Duodenal mucosa (tissue), 2 donors: ENCODE measurements at regions not wholly inside any gene's neighbourhood (a gene's known extent, or its start where the extent isn't known, plus 50 kb on each side); places are given as distances from the start of the nearest gene placed in this dataset.
"Not testable (repeated sequence)": the region's sequence is repeated elsewhere in the genome, so short reads cannot be mapped to it uniquely, and the experiment has no call there.

Experiments used
- H3K27ac ChIP-seq: one replicate; pipeline ENCODE4 v1.7.0; 2013; ENCODE audit warnings: low read depth, low read length
- H3K27me3 ChIP-seq, 2 donors: one replicate each; pipeline ENCODE4 v1.7.0; 2013; ENCODE audit warnings: low read length in 2 of 2, control low read depth in 1 of 2; ENCODE audit not compliant: insufficient read depth in 2 of 2, control insufficient read depth in 1 of 2
- H3K36me3 ChIP-seq, 2 donors: one replicate each; pipeline ENCODE4 v1.7.0; 2013; ENCODE audit warnings: low read length in 2 of 2, control low read depth in 1 of 2; ENCODE audit not compliant: insufficient read depth in 2 of 2, control insufficient read depth in 1 of 2
- H3K4me1 ChIP-seq, 2 donors: one replicate each; pipeline ENCODE4 v1.7.0; 2013; ENCODE audit warnings: low read length in 2 of 2, control low read depth in 1 of 2; ENCODE audit not compliant: insufficient read depth in 2 of 2, control insufficient read depth in 1 of 2
- H3K4me3 ChIP-seq, 2 donors: one replicate each; pipeline ENCODE4 v1.7.0; 2013; ENCODE audit warnings: low read length in 2 of 2, low read depth in 1 of 2
- H3K9ac ChIP-seq, 2 donors: one replicate each; pipeline ENCODE4 v1.7.0; 2013; ENCODE audit warnings: low read length in 2 of 2, low read depth in 1 of 2
- H3K9me3 ChIP-seq, 2 donors: one replicate each; pipeline ENCODE4 v1.7.0; 2013; ENCODE audit warnings: low read length in 2 of 2, control low read depth in 1 of 2; ENCODE audit not compliant: control insufficient read depth in 1 of 2

DNA sequence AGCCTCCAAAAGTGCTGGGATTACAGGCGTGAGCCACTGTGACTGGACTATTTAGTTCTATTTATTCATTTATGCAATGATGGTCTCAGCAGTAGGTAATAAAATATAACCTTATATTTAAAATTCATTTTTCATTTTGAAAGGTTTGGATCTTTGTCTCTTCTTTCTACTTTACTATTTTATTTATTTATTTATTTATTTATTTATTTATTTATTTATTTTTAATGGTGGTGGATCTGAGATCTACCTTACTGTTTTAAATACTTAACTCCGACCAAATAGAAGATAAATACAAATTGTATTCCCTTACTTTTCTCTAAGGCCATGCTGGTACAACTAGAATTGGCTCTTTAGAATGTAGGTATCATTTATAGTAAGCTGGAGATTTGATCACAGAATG is 159.9 kb upstream of the NBPF19 start:
- not testable (repeated sequence) for H3K4me1 ChIP-seq

DNA sequence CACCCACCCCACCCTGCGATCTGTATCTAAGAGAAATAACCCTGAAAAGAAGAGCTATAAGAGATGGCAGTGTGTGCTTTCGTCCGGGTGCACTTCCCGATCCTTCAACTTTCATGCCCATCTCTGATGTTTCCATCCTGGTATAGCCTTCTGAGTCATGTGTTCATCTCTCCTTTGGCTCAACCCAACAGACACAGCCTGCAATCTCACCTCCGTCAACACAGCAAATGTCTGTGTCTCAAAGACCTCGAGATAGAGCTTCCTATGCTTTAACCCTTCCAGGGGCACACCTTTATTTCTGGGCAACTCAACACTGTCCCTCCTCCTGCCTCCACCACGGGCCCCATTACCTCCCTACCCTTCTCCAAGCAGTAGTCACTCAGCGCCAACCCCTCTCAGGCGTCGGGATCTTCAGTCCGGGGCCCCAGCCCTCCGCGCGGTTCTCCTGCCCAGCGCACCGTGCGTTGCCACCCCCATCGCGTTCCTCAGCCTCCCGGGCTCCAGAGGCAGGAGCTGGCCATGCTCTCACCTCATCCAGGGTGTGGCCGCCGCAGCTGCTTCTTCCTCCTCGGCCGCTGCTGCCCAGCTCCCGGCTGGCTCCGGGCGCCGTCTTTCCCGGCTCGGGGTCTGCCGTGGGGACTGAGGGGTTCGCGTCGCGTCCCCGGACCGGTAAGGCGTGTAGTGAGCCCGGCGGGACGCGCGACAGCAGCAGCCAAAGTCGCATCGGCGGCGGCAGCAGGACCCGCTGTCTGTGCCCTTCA is 153.7 kb upstream of the NBPF19 start:
- not testable (repeated sequence) for H3K27me3 ChIP-seq, H3K4me1 ChIP-seq, H3K9ac ChIP-seq, H3K27ac ChIP-seq, H3K4me3 ChIP-seq, H3K9me3 ChIP-seq, H3K36me3 ChIP-seq

More for the DNA sequence above, 159.9 kb upstream of the NBPF19 start:
- not testable (repeated sequence) for H3K4me3 ChIP-seq, H3K27ac ChIP-seq, H3K9me3 ChIP-seq, H3K27me3 ChIP-seq, H3K9ac ChIP-seq, H3K36me3 ChIP-seq

DNA sequence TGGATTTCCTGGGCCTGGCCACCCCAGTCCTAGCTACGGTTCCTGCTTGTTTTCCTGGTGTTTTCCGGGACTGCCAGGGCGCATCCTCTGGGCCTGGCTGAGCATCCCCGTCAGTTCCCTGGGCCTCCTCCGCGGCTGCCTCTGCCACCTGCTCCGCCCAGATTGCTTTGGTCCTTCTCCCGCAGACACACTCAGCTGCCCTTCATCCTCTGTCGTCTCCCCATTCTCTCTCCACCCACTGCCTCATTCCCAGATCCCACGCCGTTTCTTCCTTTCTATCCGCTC is 153.2 kb upstream of the NBPF19 start:
- H3K4me3 ChIP-seq, H3K27me3 ChIP-seq, H3K36me3 ChIP-seq, H3K9me3 ChIP-seq, H3K27ac ChIP-seq, H3K4me1 ChIP-seq, H3K9ac ChIP-seq: not testable (repeated sequence)

DNA sequence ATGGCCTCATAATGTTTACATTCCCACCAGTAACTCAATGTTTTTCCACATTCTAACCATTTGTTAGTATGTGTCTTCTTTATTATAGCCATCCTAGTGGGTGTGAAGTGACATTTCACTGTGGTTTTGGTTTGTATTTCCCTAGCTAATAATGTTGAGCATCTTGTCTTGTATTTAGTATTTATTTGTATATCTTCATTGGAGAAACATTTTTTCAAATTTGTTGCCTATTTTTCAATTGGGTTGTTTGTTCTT is 144.8 kb upstream of the NBPF19 start:
- not testable (repeated sequence) for H3K4me3 ChIP-seq, H3K4me1 ChIP-seq, H3K36me3 ChIP-seq, H3K9ac ChIP-seq, H3K9me3 ChIP-seq, H3K27ac ChIP-seq, H3K27me3 ChIP-seq

DNA sequence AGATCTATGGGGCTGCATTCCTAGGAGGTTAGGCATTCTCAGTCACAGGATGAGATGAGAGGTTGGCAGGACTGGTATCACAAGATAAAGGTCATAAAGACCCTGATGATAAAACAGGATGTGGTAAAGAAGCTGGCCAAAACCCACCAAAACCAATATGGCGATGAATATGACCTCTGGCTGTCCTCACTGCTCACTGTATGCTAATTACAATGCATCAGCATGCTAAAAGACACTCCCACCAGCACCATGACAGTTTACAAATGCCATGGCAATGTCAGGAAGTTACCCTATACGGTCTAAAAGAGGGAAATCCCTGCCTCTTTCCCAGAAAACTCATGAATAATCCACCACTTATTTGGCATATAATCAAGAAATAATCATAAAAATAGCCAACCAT is 138.8 kb upstream of the NBPF19 start:
- not testable (repeated sequence) for H3K9ac ChIP-seq, H3K4me3 ChIP-seq, H3K36me3 ChIP-seq, H3K27me3 ChIP-seq, H3K27ac ChIP-seq, H3K9me3 ChIP-seq, H3K4me1 ChIP-seq

DNA sequence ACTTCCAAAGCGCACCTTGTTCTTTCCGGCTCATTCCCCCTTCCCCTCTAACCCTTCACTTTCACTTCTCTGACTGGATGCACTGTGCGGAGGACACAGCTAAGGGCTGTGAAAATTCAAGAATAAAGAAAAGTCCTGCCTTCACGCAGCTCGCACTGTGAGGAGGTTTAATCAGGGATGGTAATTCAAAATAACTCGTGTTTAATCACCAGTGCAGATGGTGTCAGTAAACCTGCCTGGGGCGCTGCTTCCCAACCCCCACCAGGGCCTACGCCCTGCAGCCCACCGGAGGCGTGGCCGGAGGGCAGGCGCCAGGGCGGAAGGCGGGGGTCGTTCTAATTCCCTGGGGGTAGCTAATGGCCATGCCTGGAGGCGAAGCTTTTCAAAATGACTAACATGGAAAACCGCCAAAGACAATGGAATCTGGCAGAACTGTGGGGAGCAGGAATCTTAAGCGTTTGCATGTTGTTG is 136.6 kb upstream of the NBPF19 start:
- not testable (repeated sequence) for H3K4me3 ChIP-seq, H3K36me3 ChIP-seq, H3K27ac ChIP-seq, H3K27me3 ChIP-seq, H3K4me1 ChIP-seq, H3K9me3 ChIP-seq, H3K9ac ChIP-seq

DNA sequence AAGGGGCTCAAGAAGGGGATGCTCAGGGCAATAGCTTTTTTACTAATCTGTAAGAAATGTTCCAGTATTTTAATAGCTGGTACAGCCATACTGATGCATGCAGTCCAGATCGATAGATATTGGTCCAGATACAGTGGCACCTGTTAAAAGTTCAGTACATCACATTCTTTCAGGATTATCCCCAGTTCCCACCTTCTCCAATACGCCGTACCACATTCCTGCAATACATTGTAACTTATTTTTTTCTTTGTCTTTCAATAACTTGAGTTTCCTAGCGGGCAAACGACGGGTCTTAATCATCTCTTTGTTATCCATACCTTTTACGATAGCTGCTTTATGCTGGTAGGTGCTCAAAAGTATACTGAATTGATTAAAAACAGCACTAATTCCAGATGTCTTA is 136.1 kb upstream of the NBPF19 start:
- not testable (repeated sequence) for H3K9ac ChIP-seq

DNA sequence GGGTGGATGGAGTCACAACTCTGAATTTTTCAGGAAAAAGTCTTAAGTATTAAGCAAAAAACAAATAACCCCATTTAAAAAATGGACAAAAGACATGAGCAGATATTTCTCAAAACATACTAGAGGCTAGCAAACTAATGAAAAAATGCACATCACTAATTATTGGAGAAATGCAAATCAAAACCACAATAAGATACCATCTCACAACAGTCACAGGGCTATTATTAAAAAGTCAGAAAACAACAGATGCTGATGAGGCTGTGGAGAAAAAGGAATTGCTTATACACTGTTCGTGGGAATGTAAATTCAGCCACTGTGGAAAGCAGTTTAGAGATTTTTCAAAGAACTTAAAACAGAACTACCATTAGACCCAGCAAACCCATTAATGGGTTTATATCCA is 125.4 kb upstream of the NBPF19 start:
- H3K27me3 ChIP-seq, H3K9ac ChIP-seq, H3K4me3 ChIP-seq, H3K4me1 ChIP-seq, H3K27ac ChIP-seq, H3K36me3 ChIP-seq, H3K9me3 ChIP-seq: not testable (repeated sequence)

More for the DNA sequence above, 136.1 kb upstream of the NBPF19 start:
- not testable (repeated sequence) for H3K36me3 ChIP-seq, H3K27me3 ChIP-seq, H3K9me3 ChIP-seq, H3K27ac ChIP-seq, H3K4me1 ChIP-seq, H3K4me3 ChIP-seq

DNA sequence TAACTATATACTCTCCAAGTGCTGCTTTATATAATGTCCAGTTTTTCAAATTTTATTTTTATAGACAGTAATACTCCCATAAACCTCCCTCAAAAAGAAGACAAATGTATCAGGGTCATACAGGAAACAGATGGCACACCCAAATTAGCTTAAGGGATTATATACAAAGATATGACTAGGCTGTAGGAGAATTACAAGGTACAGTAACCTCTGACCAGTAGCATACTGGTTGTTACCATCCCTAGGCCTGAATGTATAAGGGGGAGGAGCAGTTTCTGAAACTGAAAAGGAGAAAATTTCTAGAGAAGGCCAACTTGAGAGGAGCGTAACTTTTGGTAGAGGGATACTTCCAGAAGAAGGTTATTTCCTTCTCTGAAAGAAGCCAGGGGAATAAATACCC is 122.6 kb upstream of the NBPF19 start:
- H3K27me3 ChIP-seq, H3K9ac ChIP-seq, H3K27ac ChIP-seq, H3K9me3 ChIP-seq, H3K36me3 ChIP-seq, H3K4me1 ChIP-seq, H3K4me3 ChIP-seq: not testable (repeated sequence)

DNA sequence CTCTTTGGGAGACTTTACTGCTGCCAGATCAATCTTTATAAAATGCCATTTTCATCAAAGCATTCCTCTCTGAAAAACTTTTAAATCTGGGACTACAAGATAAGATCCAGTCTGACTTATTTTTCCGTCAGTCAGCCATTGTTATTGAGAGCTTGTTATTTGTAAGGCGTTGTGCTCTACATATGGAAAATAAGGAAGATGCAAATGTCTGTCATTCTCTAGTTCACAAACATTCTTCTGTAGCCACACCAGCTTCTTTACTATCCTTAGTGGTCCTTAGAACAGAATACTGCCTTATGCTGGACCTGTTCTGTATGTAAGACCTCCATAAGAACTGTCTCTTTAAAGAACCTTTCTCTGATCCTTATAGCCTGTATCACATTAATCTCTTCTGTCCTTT is 120.3 kb upstream of the NBPF19 start:
- H3K9ac ChIP-seq, H3K36me3 ChIP-seq, H3K9me3 ChIP-seq, H3K27me3 ChIP-seq, H3K4me1 ChIP-seq, H3K27ac ChIP-seq, H3K4me3 ChIP-seq: not testable (repeated sequence)

DNA sequence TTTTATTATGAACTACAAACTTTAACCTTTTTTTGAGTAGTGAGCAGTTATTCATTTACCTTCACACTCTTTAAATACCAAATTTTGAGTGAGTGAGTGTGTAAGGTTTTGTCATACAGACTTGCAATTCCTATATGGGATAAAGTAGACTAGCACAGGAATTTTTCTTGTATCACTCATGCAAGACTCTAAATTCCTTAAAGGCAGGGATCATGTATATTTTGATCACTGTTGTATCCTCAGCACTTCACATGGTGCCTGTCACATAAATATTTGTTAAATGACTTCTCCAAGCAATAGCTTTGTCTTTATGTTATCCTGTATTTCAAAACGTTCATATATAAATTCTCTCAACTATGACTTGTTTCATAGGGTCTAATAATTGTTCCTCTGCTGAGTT is 119.1 kb upstream of the NBPF19 start:
- H3K27ac ChIP-seq, H3K4me1 ChIP-seq, H3K9ac ChIP-seq, H3K9me3 ChIP-seq, H3K4me3 ChIP-seq, H3K36me3 ChIP-seq, H3K27me3 ChIP-seq: not testable (repeated sequence)
